A549 (cell line): ENCODE measurements at regions not wholly inside any gene's neighbourhood (a gene's known extent, or its start where the extent isn't known, plus 50 kb on each side); places are given as distances from the start of the nearest gene placed in this dataset.

Experiments used
- CBX2 ChIP-seq: fragments of 200-600 bp; sonication (generic); IDR thresholded peaks from 2 replicates; pipeline ENCODE4 v1.6.1; 2016; ENCODE audit warnings: low read depth, mild to moderate bottlenecking, borderline replicate concordance
- CHD4 ChIP-seq: fragments of 200-600 bp; sonication (generic); IDR thresholded peaks from 2 replicates; pipeline ENCODE4 v1.6.1; 2016; ENCODE audit warnings: antibody characterized with exemption, mild to moderate bottlenecking, borderline replicate concordance
- CTCF ChIP-seq: fragments of >200 bp; sonication (Bioruptor Twin); formaldehyde crosslinking; IDR thresholded peaks from 3 replicates; pipeline ENCODE4 v1.5.1; 2016
- HOXB5 ChIP-seq: fragments of 250-450 bp; sonication (Bioruptor Pico); IDR thresholded peaks from 2 replicates; pipeline ENCODE4 v1.5.0; 2020; ENCODE audit warnings: mild to moderate bottlenecking, moderate library complexity
- NR3C1 ChIP-seq: fragments of >200 bp; sonication (Bioruptor Twin); formaldehyde crosslinking; IDR thresholded peaks from 3 replicates; pipeline ENCODE4 v1.6.1; 2017
- PBX3 ChIP-seq: IDR thresholded peaks from 2 replicates; pipeline ENCODE4 v1.6.1; 2012
- POLR2A ChIP-seq: IDR thresholded peaks from 2 replicates; pipeline ENCODE4 v1.6.1; 2012; ENCODE audit warnings: mild to moderate bottlenecking, low read length
- RAD21 ChIP-seq, 2 experiments: fragments of >200 bp in 1 of 2; sonication (Bioruptor Twin) in 1 of 2; formaldehyde crosslinking in 1 of 2; IDR thresholded peaks in 1 of 2; conservative IDR thresholded peaks in 1 of 2; 2 replicates in 1 of 2; 3 replicates in 1 of 2; pipeline ENCODE4 v1.6.1; 2012 to 2018; ENCODE audit warnings: inconsistent platforms in 1 of 2
- RARB ChIP-seq: fragments of 250-450 bp; sonication (Bioruptor Pico); IDR thresholded peaks from 2 replicates; pipeline ENCODE4 v1.8.0; 2021; ENCODE audit warnings: mild to moderate bottlenecking, moderate library complexity
- RCOR1 ChIP-seq: fragments of 150-350 bp; IDR thresholded peaks from 2 replicates; pipeline ENCODE4 v1.6.1; 2014; ENCODE audit warnings: antibody characterized with exemption, low read length, low read depth
- TF ChIP-seq, protein P1 (sequence below): fragments of 450-650 bp; IDR thresholded peaks from 2 replicates; pipeline ENCODE4 v1.6.1; 2014; ENCODE audit warnings: antibody characterized with exemption

DNA sequence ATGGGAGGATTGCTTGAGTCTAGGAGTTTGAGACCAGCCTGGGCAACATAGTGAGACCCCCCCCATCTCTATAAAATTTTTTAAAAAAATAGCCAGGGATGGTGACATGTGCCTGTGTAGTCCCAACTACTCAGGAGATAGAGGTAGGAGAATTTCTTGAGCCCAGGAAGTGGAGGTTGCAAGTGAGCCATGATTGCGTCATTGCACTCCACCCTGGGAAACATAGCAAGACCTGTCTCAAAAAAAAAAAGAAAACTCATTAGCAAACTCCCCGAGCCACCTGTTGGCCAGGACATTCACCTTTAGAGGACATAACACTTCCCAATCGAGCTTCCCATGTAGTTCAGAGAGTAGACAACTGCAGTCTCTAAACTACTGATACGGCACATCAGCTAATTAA is 274.2 kb downstream of the ABCC12 start:
- TF ChIP-seq CTCF (no peak), NR3C1 (no peak), POLR2A (no peak), RCOR1 (no peak), CBX2 (no peak), HOXB5 (CRISPR knock-in tag) (no peak), RARB (no peak), CHD4 (no peak), RAD21 (conservative IDR thresholded peaks at IDR 0.05 in 1 of 2, IDR thresholded peaks at IDR 0.05 in 1 of 2) (no peak), PBX3 (no peak)
- TF ChIP-seq, protein P1, sequence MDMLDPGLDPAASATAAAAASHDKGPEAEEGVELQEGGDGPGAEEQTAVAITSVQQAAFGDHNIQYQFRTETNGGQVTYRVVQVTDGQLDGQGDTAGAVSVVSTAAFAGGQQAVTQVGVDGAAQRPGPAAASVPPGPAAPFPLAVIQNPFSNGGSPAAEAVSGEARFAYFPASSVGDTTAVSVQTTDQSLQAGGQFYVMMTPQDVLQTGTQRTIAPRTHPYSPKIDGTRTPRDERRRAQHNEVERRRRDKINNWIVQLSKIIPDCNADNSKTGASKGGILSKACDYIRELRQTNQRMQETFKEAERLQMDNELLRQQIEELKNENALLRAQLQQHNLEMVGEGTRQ: no peak
